ENCODE measurements at regions not wholly inside any gene's neighbourhood (a gene's known extent, or its start where the extent isn't known, plus 50 kb on each side); places are given as distances from the start of the nearest gene placed in this dataset.

DNA sequence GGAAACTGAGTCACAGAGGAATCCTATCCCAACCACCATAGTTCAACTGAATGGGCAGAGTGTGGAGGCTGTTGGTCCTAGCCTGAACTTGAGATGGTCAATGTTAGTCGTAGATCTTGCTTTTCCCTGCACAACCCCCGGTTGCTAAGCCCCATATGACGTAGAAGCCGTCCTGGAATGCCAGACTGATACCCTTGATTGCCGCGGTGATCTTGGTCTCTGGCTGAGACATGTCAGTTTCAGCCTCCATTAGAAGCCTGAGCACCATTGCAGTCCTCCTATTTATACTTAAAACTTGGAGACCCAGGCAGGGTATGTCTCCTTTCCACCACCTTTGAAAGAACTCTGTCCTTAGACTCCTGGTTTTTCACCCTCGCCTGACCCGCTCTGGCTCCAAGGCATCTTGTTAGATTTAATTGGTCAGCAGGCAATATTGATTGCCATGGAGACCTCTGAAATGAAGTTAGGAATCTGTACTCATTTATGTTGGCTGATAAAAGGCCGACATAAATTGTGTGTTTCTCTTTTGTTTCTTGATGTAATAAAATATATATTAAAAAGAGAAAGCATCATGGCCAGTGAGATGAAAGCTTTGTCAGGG lies 53.4 kb downstream of the RPLP1 start:
- Mint-ChIP-seq H3K9me3 (ENCODE audit: unreplicated experiment) (peaks cover 10% of the 10 kb centered on the region), H3K27me3 (ENCODE audit: unreplicated experiment) (peaks cover 5% of the 10 kb centered on the region), H3K27ac (ENCODE audit: unreplicated experiment) (no peak overlapping the region), H3K4me3 (ENCODE audit: unreplicated experiment) (no peak overlapping the region), H3K36me3 (ENCODE audit: unreplicated experiment) (peaks cover 5% of the 10 kb centered on the region), H3K4me1 (ENCODE audit: low read depth, unreplicated experiment) (peaks cover 12% of the 10 kb centered on the region)
- TF ChIP-seq, protein P1, sequence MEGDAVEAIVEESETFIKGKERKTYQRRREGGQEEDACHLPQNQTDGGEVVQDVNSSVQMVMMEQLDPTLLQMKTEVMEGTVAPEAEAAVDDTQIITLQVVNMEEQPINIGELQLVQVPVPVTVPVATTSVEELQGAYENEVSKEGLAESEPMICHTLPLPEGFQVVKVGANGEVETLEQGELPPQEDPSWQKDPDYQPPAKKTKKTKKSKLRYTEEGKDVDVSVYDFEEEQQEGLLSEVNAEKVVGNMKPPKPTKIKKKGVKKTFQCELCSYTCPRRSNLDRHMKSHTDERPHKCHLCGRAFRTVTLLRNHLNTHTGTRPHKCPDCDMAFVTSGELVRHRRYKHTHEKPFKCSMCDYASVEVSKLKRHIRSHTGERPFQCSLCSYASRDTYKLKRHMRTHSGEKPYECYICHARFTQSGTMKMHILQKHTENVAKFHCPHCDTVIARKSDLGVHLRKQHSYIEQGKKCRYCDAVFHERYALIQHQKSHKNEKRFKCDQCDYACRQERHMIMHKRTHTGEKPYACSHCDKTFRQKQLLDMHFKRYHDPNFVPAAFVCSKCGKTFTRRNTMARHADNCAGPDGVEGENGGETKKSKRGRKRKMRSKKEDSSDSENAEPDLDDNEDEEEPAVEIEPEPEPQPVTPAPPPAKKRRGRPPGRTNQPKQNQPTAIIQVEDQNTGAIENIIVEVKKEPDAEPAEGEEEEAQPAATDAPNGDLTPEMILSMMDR (IDR thresholded peaks at IDR 0.05; ENCODE audit: partially characterized antibody, unreplicated experiment): no peak
- DNase-seq: no peak

DNA sequence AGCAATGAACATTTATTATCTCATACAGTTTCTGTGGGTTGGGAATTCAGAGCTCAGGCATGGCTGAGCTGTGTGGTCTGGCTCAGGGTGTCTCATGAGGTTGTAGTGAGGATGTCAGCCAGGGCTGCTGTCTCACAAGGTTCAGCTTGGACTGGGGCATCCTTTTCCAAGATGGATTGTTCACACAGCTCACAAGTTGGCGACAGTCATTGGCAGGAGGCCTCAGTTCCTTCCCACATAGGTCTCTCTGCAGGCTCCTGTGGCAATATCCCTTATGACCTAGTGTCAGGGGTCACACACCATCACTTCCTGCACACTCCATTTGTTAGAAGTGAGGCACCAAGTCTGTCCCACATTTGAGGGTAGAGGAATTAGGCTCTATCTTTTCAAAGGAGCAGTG lies 56.0 kb downstream of the RPLP1 start:
- Mint-ChIP-seq H3K4me1 (ENCODE audit: low read depth, unreplicated experiment) (peaks cover 12% of the 10 kb centered on the region), H3K9me3 (ENCODE audit: unreplicated experiment) (peaks cover 10% of the 10 kb centered on the region), H3K36me3 (ENCODE audit: unreplicated experiment) (peaks cover 5% of the 10 kb centered on the region), H3K27me3 (ENCODE audit: unreplicated experiment) (peaks cover 5% of the 10 kb centered on the region), H3K4me3 (ENCODE audit: unreplicated experiment) (no peak overlapping the region), H3K27ac (ENCODE audit: unreplicated experiment) (no peak overlapping the region)
- TF ChIP-seq, protein P1 (IDR thresholded peaks at IDR 0.05; ENCODE audit: partially characterized antibody, unreplicated experiment): no peak
- no peak for DNase-seq

DNA sequence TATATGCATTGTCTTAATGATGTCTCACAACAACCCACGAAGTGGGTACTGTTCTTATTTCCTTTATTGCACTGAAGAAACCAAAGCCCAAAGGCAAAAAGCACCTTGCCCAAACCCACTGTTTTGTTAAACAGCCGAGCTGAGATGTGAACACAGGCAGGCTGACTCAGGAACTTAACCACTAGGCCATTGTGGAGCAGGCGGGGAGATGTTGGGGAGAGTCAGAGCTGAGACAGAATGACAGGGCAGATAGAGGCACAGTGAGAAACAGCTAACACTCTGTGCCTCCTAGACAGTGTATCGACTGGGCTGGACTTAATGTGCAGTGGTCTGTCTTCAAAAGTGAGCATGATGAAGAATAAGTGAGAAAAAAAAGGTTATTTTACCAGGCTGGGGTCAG lies 56.5 kb downstream of the RPLP1 start:
- DNase-seq: no peak
- Mint-ChIP-seq H3K27ac (ENCODE audit: unreplicated experiment) (no peak overlapping the region), H3K4me3 (ENCODE audit: unreplicated experiment) (no peak overlapping the region), H3K27me3 (ENCODE audit: unreplicated experiment) (peaks cover 5% of the 10 kb centered on the region), H3K36me3 (ENCODE audit: unreplicated experiment) (peaks cover 5% of the 10 kb centered on the region), H3K9me3 (ENCODE audit: unreplicated experiment) (peaks cover 7% of the 10 kb centered on the region), H3K4me1 (ENCODE audit: low read depth, unreplicated experiment) (peaks cover 9% of the 10 kb centered on the region)
- TF ChIP-seq, protein P1 (IDR thresholded peaks at IDR 0.05; ENCODE audit: partially characterized antibody, unreplicated experiment): no peak

DNA sequence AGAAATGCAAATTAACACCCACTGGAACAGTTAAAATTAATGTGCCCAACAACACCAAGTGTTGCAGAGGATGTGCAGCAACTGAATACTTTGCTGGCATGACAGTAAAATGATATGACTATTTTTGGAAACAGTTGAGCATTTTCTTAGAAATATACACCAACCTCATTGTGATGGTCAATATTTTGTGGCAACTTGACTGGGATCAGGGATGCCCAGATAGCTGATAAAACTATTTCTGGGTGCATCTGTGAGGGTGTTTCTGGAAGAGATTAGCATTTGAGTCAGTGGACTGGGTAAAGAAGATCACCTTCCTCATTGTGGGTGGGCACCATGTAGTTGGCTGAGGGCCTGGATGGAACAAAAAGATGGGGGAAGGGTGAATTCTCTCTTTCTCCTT lies 57.9 kb downstream of the RPLP1 start:
- TF ChIP-seq, protein P1 (IDR thresholded peaks at IDR 0.05; ENCODE audit: partially characterized antibody, unreplicated experiment): no peak
- Mint-ChIP-seq H3K36me3 (ENCODE audit: unreplicated experiment) (peaks cover 5% of the 10 kb centered on the region), H3K4me3 (ENCODE audit: unreplicated experiment) (no peak overlapping the region), H3K27me3 (ENCODE audit: unreplicated experiment) (peaks cover 2% of the 10 kb centered on the region), H3K27ac (ENCODE audit: unreplicated experiment) (no peak overlapping the region), H3K9me3 (ENCODE audit: unreplicated experiment) (peaks cover 5% of the 10 kb centered on the region), H3K4me1 (ENCODE audit: low read depth, unreplicated experiment) (no peaks in the 10 kb centered on the region)
- no peak for DNase-seq

DNA sequence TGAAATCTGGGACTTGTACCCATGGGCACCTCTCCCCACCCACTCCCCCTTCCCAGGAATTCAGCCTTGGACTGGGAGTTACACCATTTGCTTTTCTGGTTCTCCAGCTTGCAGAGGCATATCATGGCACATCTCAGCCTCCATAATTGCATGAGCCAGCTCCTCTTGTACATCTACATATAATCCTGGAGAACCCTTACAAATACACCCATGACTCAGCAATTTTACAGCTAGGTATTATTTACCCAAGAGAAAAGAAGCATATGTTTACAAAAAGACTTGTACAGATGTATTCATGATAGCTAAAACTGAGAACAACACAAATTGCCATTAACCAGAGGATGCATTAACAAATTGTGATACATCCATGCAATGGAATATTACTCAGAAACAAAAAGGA lies 58.4 kb downstream of the RPLP1 start:
- TF ChIP-seq, protein P1 (IDR thresholded peaks at IDR 0.05; ENCODE audit: partially characterized antibody, unreplicated experiment): no peak
- Mint-ChIP-seq H3K27ac (ENCODE audit: unreplicated experiment) (no peak overlapping the region), H3K4me1 (ENCODE audit: low read depth, unreplicated experiment) (no peaks in the 10 kb centered on the region), H3K27me3 (ENCODE audit: unreplicated experiment) (peaks cover 2% of the 10 kb centered on the region), H3K9me3 (ENCODE audit: unreplicated experiment) (peaks cover 5% of the 10 kb centered on the region), H3K36me3 (ENCODE audit: unreplicated experiment) (peaks cover 5% of the 10 kb centered on the region), H3K4me3 (ENCODE audit: unreplicated experiment) (no peak overlapping the region)
- DNase-seq: no peak

All from glutamatergic neuron (in vitro differentiated cells).